GM21367 (cell line): ENCODE measurements at regions not wholly inside any gene's neighbourhood (a gene's known extent, or its start where the extent isn't known, plus 50 kb on each side); places are given as distances from the start of the nearest gene placed in this dataset.
"Not testable (repeated sequence)": the region's sequence is repeated elsewhere in the genome, so short reads cannot be mapped to it uniquely, and the experiment has no call there.

Source experiments
- ATAC-seq: cut with Tn5 transposase; IDR thresholded peaks from one replicate; pipeline ENCODE4 v1.9.1; 2021; ENCODE audit not compliant: unreplicated experiment

GRCh38 chr13:63444225-63444624 lies 2028.6 kb upstream of the PCDH20 start:
- not testable (repeated sequence) for ATAC-seq

- ATAC-seq: no peak
Observed at GRCh38 chr13:63438951-63439350, 2023.3 kb upstream of the PCDH20 start.

GRCh38 chr13:63436325-63436668 lies 2020.6 kb upstream of the PCDH20 start:
- ATAC-seq: no peak

GRCh38 chr13:63435667-63436324 lies 2020.1 kb upstream of the PCDH20 start:
- no peak for ATAC-seq

GRCh38 chr13:63433546-63434150 lies 2018.0 kb upstream of the PCDH20 start:
- ATAC-seq: no peak

- no peak for ATAC-seq
Observed at GRCh38 chr13:63427170-63427569, 2011.5 kb upstream of the PCDH20 start.

- no peak for ATAC-seq
Observed at GRCh38 chr13:63425131-63425530, 2009.5 kb upstream of the PCDH20 start.

- no peak for ATAC-seq
Observed at GRCh38 chr13:63421123-63421522, 2005.5 kb upstream of the PCDH20 start.

GRCh38 chr13:63420685-63421084 lies 2005.0 kb upstream of the PCDH20 start:
- no peak for ATAC-seq

- no peak for ATAC-seq
Observed at GRCh38 chr13:63414247-63414646, 1998.6 kb upstream of the PCDH20 start.

GRCh38 chr13:63409791-63410351 lies 1994.2 kb upstream of the PCDH20 start:
- no peak for ATAC-seq

GRCh38 chr13:63408331-63409189 lies 1992.9 kb upstream of the PCDH20 start:
- ATAC-seq: no peak

- no peak for ATAC-seq
Observed at GRCh38 chr13:63403733-63404132, 1988.1 kb upstream of the PCDH20 start.

- ATAC-seq: no peak
Observed at GRCh38 chr13:63396746-63397145, 1981.1 kb upstream of the PCDH20 start.

GRCh38 chr13:63393112-63393511 lies 1977.5 kb upstream of the PCDH20 start:
- ATAC-seq: no peak

- no peak for ATAC-seq
Observed at GRCh38 chr13:63389756-63390155, 1974.1 kb upstream of the PCDH20 start.

- ATAC-seq: no peak
Observed at GRCh38 chr13:63381078-63381859, 1965.6 kb upstream of the PCDH20 start.

- ATAC-seq: no peak
Observed at GRCh38 chr13:63377986-63378385, 1962.3 kb upstream of the PCDH20 start.

GRCh38 chr13:63370101-63370500 lies 1954.5 kb upstream of the PCDH20 start:
- ATAC-seq: no peak

- no peak for ATAC-seq
Observed at GRCh38 chr13:63367522-63368198, 1952.0 kb upstream of the PCDH20 start.
